Ishikawa (cell line): ENCODE measurements at regions not wholly inside any gene's neighbourhood (a gene's known extent, or its start where the extent isn't known, plus 50 kb on each side); places are given as distances from the start of the nearest gene placed in this dataset.

Experiments used
- CEBPB ChIP-seq: IDR thresholded peaks from 2 replicates; pipeline ENCODE4 v1.6.1; 2012
- CREB1 ChIP-seq: IDR thresholded peaks from 2 replicates; pipeline ENCODE4 v1.6.1; 2012; ENCODE audit warnings: low read depth
- NFIC ChIP-seq: IDR thresholded peaks from 2 replicates; pipeline ENCODE4 v1.6.1; 2012
- TAF1 ChIP-seq: IDR thresholded peaks from 2 replicates; pipeline ENCODE4 v1.6.1; 2012; ENCODE audit warnings: low read depth, mild to moderate bottlenecking
- TF ChIP-seq, protein P1 (sequence below): IDR thresholded peaks from 2 replicates; pipeline ENCODE4 v1.6.1; 2012

DNA sequence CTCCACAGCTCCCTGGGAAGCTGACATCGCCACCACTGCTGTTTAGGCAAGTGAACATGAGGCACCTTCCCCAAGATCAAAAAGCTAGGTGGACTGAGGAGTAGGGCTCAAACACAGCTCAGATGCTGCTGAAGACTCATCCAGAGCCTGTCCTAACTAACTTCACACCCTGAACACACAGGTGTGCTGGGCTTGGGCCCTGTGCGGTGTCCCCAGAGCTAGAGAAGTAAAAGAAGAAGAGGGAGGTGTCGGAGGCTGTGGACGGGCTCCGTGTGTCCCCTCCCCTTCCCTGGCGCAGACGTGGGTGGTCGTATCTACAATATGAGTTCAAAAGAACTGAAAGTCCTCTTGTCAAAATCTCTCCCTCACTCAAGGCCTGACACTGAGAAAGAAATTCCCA, 373.4 kb upstream of the MGMT start:
- TF ChIP-seq TAF1, result no peak
- TF ChIP-seq CREB1, result no peak
- TF ChIP-seq CEBPB, result no peak
- TF ChIP-seq, protein P1, sequence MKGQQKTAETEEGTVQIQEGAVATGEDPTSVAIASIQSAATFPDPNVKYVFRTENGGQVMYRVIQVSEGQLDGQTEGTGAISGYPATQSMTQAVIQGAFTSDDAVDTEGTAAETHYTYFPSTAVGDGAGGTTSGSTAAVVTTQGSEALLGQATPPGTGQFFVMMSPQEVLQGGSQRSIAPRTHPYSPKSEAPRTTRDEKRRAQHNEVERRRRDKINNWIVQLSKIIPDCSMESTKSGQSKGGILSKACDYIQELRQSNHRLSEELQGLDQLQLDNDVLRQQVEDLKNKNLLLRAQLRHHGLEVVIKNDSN, result no peak
- no peak for TF ChIP-seq NFIC
